GM18502 (cell line): ENCODE measurements at regions not wholly inside any gene's neighbourhood (a gene's known extent, or its start where the extent isn't known, plus 50 kb on each side); places are given as distances from the start of the nearest gene placed in this dataset.

Experiments used
- ATAC-seq: cut with Tn5 transposase; IDR thresholded peaks from one replicate; pipeline ENCODE4 v1.9.1; 2021; ENCODE audit warnings: mild to moderate bottlenecking; ENCODE audit not compliant: unreplicated experiment, poor library complexity

DNA sequence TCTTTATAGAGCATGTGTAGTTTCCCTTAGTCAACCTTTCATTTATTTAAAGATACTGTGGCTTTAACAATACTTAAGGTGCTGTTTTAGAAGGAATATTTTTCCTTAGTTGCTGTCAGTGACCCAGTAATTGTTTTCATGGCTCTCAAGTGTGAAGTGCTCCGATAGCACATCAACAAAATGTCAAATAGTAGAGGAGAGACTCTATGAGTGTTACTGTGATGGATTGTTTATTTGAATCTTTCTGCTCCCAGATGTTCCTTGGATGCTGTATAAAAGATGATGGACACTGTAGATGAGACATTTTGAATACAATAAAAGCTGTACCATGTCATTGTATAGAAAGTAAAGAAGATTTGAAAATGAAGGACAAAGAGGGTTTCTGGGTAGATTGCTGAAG is 1185.7 kb upstream of the C9orf72 start:
- no peak for ATAC-seq

DNA sequence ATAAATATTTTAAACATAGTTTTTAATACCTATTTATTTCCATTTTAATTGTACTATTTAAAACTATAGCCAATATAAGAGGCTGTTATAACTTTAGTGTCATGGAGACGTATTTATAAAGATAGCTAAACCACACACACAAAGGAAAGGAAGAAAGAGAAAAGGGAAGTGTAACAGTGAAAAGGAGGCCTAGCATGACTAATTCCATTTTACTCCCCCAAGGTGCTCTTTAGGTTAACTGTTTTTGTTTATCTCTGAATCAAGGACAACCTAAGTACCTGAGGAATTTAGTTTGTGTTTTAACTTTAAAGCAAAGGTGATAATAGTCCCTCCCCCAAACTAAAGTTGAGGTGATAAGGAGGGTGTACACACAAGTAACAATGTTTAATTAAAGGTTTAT is 1188.9 kb upstream of the C9orf72 start:
- ATAC-seq = no peak

DNA sequence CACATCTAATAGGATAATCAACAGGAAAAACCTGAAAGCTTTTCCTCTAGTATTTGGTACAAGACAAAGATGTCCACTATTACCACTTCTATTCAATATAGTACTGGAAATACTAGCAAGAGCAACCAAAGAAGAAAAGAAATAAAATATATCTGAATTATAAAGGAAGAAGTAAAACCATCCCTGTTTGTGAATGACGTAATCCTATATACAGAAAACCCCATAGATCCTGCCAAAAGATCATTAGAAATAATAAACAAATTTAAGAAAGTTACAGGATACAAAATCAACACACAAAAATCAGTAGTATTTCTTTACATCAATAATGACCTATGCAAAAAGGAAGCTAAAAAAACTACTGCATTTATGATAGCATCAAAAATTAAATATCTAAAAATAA is 1191.3 kb upstream of the C9orf72 start:
- ATAC-seq = no peak

- no peak for ATAC-seq
These were observed 1196.9 kb upstream of the C9orf72 start for GRCh38 chr9:28770226-28770625.

GRCh38 chr9:28770827-28771226 is 1197.5 kb upstream of the C9orf72 start:
- ATAC-seq = no peak

DNA sequence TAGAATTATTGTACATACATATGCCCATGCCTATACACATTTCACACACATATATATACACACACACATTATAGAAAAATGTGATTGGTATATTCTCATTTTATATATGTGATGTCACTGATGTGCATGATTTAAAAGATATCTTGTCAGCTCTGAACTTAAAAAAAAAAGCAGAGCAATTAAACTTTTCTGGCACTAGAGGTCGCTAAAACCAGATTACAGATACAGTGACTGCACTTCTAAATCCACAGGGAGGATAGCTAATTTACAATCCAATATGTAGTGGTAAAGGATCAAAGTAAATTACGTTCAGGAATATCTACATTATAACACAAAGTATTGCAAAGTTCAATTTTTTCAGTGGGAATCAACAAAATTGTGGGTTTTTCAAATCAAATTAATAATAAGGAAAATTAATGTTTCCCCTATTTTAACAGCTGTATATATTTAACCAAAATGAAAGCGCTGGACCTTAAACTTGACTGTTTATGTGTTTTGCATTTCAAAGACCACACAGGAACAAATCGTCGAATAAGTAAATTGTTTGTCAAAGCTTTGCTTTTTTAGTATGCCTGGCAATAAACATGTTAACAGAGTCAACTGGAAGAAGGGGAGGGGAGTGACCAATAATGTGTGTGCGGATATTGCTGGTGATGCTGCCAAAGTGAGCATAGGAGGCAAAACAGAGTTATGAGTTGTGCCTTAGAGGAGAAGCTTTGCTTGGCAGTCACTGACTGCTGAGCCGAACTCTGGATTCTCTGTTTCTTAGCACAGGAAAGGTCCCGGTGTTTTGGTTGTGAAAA is 1201.4 kb upstream of the C9orf72 start:
- peak; percentile 58 for ATAC-seq

DNA sequence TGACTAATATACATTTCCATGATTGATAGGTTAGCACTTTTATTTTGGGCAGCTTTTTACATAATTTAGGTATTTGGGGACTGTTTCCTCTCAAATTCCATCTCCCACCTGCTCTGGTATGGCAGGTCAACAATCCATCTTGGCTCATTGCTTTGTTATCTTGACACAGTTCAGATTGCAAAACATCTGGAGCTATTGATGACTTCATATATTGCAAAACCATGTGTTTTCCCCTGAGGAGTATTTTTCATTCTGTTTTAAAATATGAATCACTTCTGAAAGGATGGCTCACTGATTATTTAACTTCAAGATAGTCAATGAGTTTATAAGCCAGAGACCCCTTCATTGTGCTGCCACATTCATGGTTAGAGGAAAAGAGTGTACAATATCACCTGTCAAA is 1206.0 kb upstream of the C9orf72 start:
- ATAC-seq = no peak

DNA sequence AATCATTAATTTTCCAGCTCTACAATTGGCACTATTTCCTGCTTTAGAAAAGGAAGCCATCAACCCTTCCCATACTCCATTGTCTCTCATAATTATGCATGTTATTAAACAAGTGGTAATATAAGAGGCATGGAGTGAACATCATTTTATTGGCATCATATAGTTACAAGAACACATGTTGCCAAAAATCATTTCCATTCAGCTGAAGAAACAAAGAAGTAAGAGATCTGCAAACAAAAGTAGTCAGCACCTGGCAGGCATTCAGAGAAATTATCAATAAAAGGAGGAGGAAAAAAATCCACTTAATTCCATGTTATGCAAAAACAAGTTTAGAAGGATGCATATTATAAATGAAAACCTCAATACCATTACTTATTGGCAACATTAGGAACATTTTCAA is 1208.2 kb upstream of the C9orf72 start:
- no peak for ATAC-seq

- ATAC-seq = no peak
These were observed 1209.3 kb upstream of the C9orf72 start for GRCh38 chr9:28782630-28783029.

- ATAC-seq = no peak
These were observed 1219.4 kb upstream of the C9orf72 start for GRCh38 chr9:28792716-28793115.

- no peak for ATAC-seq
These were observed 1226.6 kb upstream of the C9orf72 start for GRCh38 chr9:28799876-28800275.

- ATAC-seq = no peak
These were observed 1228.0 kb upstream of the C9orf72 start for GRCh38 chr9:28801144-28801799.

DNA sequence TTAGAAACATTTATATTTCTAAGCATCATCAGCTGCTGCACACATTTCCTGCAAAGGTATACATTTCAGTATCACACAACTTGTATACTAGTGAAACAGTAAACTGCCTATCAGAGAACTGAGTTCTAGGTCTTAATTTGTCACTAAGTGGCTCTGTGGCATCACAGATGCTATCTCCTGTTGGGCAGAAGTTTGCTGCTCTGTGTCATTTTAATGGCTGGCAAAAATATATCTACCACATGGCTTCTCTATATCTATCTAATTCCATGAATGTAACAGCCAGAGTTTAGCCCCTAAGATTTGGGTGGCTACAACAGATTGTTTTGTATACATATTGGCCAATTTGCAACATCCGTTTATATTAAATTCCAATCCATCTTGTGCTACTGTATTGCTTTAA is 1231.9 kb upstream of the C9orf72 start:
- ATAC-seq = no peak

GRCh38 chr9:28808042-28808441 is 1234.8 kb upstream of the C9orf72 start:
- no peak for ATAC-seq

GRCh38 chr9:28810388-28811075 is 1237.3 kb upstream of the C9orf72 start:
- no peak for ATAC-seq

GRCh38 chr9:28820741-28821140 is 1247.5 kb upstream of the C9orf72 start:
- ATAC-seq = no peak

DNA sequence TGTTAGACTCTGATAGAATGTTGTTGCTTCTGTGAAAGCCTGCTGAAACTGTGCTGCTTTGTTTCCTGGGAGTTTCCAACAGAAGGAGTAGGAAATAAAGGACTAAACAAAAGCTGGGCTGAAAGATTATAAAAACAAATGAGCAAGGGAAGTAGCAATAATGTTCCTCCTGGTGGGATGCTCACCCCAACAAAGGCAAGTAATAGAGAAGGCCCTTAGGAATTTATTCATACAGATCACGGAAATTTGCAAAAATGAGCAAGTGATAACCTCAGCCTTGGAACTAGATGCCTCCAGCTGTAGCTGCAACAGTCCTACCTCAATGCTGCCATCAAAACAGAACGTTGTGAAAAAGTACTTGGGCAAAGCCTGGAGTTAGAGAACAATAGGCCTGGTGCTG is 1248.0 kb upstream of the C9orf72 start:
- ATAC-seq = no peak

DNA sequence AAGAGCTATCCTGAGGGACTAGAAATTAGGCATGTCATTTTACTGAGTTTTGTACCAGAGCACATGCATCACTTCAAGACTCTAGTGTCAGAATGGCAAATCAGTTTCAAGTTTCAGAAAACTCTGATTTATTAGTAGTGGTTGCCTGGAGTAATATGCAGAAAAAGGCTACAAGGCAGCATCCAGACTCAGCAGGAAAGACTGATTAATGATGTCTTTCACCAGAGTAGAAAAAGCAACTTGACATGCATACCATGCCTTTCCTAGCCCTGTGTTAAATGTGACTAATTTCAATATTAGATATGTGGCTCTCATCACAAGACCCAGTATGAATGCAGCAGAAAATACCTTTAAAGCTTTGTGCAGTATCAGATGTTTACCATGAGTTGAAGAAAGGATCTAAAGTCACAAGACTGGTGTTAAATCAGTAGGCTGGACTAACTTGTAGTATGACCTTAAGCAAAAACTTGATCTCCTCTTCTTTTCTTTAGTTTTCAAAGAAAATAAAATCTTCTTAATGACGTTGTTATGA is 1251.2 kb upstream of the C9orf72 start:
- no peak for ATAC-seq

GRCh38 chr9:28832168-28832770 is 1259.0 kb upstream of the C9orf72 start:
- no peak for ATAC-seq

- no peak for ATAC-seq
These were observed 1260.9 kb upstream of the C9orf72 start for GRCh38 chr9:28834156-28834555.
